Kidney (tissue), 13 donors: ENCODE measurements at regions not wholly inside any gene's neighbourhood (a gene's known extent, or its start where the extent isn't known, plus 50 kb on each side); places are given as distances from the start of the nearest gene placed in this dataset.

Source experiments
- DNase-seq, 5 donors: peaks; one replicate each; pipeline ENCODE4 v3.0.0-alpha.2; 2013 to 2020
- FAIRE-seq: peaks from 2 replicates; lab custom pipeline; 2012; peaks lifted over from hg19 to GRCh38; lab: Jason Lieb, UNC
- H3K27ac ChIP-seq, 2 donors: one replicate each; pipeline ENCODE4 v1.7.0; 2013; ENCODE audit warnings: low read depth in 2 of 2, low read length in 2 of 2, inconsistent platforms in 1 of 2
- H3K27me3 ChIP-seq: one replicate; pipeline ENCODE4 v1.7.1; 2013; ENCODE audit warnings: low read length, inconsistent platforms; ENCODE audit not compliant: control insufficient read depth, insufficient read depth
- H3K36me3 ChIP-seq, 3 donors: one replicate each; pipeline versions ENCODE4 v1.7.0 to v1.7.1; 2013; ENCODE audit warnings: low read length in 3 of 3, control low read depth in 1 of 3, inconsistent platforms in 1 of 3; ENCODE audit not compliant: insufficient read depth in 3 of 3, control insufficient read depth in 2 of 3
- H3K4me1 ChIP-seq, 3 donors: one replicate each; pipeline versions ENCODE4 v1.7.0 to v1.7.1; 2013; ENCODE audit warnings: low read length in 3 of 3, inconsistent platforms in 1 of 3, low read depth in 1 of 3; ENCODE audit not compliant: control insufficient read depth in 2 of 3, insufficient read depth in 2 of 3
- H3K4me3 ChIP-seq, 3 donors: one replicate each; pipeline versions ENCODE4 v1.7.0 to v1.8.1; 2013; ENCODE audit warnings: low read length in 3 of 3, control low read depth in 1 of 3, inconsistent platforms in 1 of 3
- H3K9ac ChIP-seq, 3 donors: one replicate each; pipeline versions ENCODE4 v1.7.0 to v1.7.1; 2013; ENCODE audit warnings: low read length in 3 of 3, control low read depth in 1 of 3, inconsistent platforms in 1 of 3
- H3K9me3 ChIP-seq, 3 donors: one replicate each; pipeline versions ENCODE4 v1.7.0 to v1.7.1; 2013; ENCODE audit warnings: low read length in 3 of 3, control low read depth in 1 of 3, inconsistent platforms in 1 of 3; ENCODE audit not compliant: control insufficient read depth in 2 of 3, insufficient read depth in 1 of 3
- CTCF ChIP-seq: IDR thresholded peaks from 3 replicates; pipeline ENCODE4 v1.5.1; 2012; ENCODE audit warnings: mild to moderate bottlenecking, moderate library complexity, borderline replicate concordance; ENCODE audit not compliant: insufficient read depth; ENCODE audit errors: extremely low read depth
- intact Hi-C: fragments of 100-400 bp; cut with DNase I; formaldehyde crosslinking; loops from one replicate; pipeline ENCODE4 v1.11.1; 2022
- donor health status: control.
- donor health status: control.
- donor health status: control.
- donor health status: control.
- donor health status: control.
- donor health status: DM: yes; HTN: yes; CAD: no.
- donor health status: Normal renal cell carcinoma (clear cell type).

- Histone ChIP-seq H3K36me3 (no peaks in the 10 kb centered on the region), H3K9me3 (peaks cover 0 to 10% (median 0%) of the 10 kb centered on the region in 3 donors), H3K4me1 (no peaks in the 10 kb centered on the region), H3K27me3 (no peaks in the 10 kb centered on the region), H3K4me3 (no peak overlapping the region), H3K27ac (no peak overlapping the region), H3K9ac (no peak overlapping the region)
- no peak for TF ChIP-seq CTCF
- intact Hi-C loops, result no loop called here
- no peak for DNase-seq
- no peak for FAIRE-seq
Observed at GRCh38 chr3:193008654-193009053, 91.0 kb upstream of the MB21D2 start.

- Histone ChIP-seq H3K4me1 (no peaks in the 10 kb centered on the region), H3K4me3 (no peak overlapping the region), H3K9ac (no peak overlapping the region), H3K27me3 (no peaks in the 10 kb centered on the region), H3K27ac (no peak overlapping the region), H3K36me3 (no peaks in the 10 kb centered on the region), H3K9me3 (peaks cover 0 to 10% (median 0%) of the 10 kb centered on the region in 3 donors)
- no peak for DNase-seq
- FAIRE-seq, result no peak
- no peak for TF ChIP-seq CTCF
- intact Hi-C loops, result no loop called here
Observed at GRCh38 chr3:193010191-193010590, 92.5 kb upstream of the MB21D2 start.

- H3K36me3 ChIP-seq, result no peaks in the 10 kb centered on the region
- H3K4me3 ChIP-seq, result no peak overlapping the region
- intact Hi-C loops, result no loop called here
- no peaks in the 10 kb centered on the region for H3K27me3 ChIP-seq
- no peak overlapping the region for H3K27ac ChIP-seq
- FAIRE-seq (no peak), DNase-seq (no peak)
- peaks cover 0 to 10% (median 0%) of the 10 kb centered on the region in 3 donors for H3K9me3 ChIP-seq
- H3K4me1 ChIP-seq, result no peaks in the 10 kb centered on the region
- no peak for TF ChIP-seq CTCF
- no peak overlapping the region for H3K9ac ChIP-seq
Observed at GRCh38 chr3:193011958-193012357, 94.3 kb upstream of the MB21D2 start.

- TF ChIP-seq CTCF, result no peak
- FAIRE-seq, result no peak
- intact Hi-C loops, result no loop called here
Observed at GRCh38 chr3:193014902-193015301, 97.2 kb upstream of the MB21D2 start.

More at GRCh38 chr3:193014902-193015301, 97.2 kb upstream of the MB21D2 start:
- DNase-seq, result no peak
- Histone ChIP-seq H3K9me3 (peaks cover 0 to 10% (median 0%) of the 10 kb centered on the region in 3 donors), H3K4me3 (no peak overlapping the region), H3K27me3 (no peaks in the 10 kb centered on the region), H3K9ac (no peak overlapping the region), H3K4me1 (no peaks in the 10 kb centered on the region), H3K36me3 (no peaks in the 10 kb centered on the region), H3K27ac (no peak overlapping the region)
